C4-2B (cell line): ENCODE measurements at regions not wholly inside any gene's neighbourhood (a gene's known extent, or its start where the extent isn't known, plus 50 kb on each side); places are given as distances from the start of the nearest gene placed in this dataset.

Experiments used
- H3K27ac ChIP-seq: fragments of 450-650 bp; 2 replicates; pipeline ENCODE4 v1.5.1; 2017
- ZFX ChIP-seq: fragments of 450-650 bp; IDR thresholded peaks from 2 replicates; pipeline ENCODE4 v1.6.1; 2017
- TF ChIP-seq, protein P1 (sequence below): fragments of 450-650 bp; conservative IDR thresholded peaks from 2 replicates; pipeline ENCODE4 v1.5.1; 2017; ENCODE audit warnings: mild to moderate bottlenecking

DNA sequence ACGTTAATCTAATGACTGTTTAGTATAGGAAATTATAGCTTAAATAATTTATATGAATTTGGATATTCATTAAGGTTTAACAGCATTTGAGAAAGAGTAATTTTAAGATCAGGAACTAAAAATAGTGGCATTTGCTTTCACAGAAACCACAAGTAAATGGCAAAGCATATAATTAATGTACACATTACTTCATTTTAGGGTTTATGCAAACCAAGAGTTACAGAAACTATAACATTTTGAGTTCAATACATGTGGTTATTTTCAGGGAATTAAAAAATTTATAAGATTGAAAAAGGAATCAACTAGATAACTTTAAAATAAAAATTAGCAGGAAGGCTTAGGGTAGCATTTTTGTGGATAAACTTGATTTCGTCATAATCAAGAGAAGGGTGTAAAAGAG is 151.7 kb upstream of the MIR17HG start:
- TF ChIP-seq, protein P1, sequence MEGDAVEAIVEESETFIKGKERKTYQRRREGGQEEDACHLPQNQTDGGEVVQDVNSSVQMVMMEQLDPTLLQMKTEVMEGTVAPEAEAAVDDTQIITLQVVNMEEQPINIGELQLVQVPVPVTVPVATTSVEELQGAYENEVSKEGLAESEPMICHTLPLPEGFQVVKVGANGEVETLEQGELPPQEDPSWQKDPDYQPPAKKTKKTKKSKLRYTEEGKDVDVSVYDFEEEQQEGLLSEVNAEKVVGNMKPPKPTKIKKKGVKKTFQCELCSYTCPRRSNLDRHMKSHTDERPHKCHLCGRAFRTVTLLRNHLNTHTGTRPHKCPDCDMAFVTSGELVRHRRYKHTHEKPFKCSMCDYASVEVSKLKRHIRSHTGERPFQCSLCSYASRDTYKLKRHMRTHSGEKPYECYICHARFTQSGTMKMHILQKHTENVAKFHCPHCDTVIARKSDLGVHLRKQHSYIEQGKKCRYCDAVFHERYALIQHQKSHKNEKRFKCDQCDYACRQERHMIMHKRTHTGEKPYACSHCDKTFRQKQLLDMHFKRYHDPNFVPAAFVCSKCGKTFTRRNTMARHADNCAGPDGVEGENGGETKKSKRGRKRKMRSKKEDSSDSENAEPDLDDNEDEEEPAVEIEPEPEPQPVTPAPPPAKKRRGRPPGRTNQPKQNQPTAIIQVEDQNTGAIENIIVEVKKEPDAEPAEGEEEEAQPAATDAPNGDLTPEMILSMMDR: no peak
- TF ChIP-seq ZFX: no peak
- H3K27ac ChIP-seq: no peak overlapping the region

DNA sequence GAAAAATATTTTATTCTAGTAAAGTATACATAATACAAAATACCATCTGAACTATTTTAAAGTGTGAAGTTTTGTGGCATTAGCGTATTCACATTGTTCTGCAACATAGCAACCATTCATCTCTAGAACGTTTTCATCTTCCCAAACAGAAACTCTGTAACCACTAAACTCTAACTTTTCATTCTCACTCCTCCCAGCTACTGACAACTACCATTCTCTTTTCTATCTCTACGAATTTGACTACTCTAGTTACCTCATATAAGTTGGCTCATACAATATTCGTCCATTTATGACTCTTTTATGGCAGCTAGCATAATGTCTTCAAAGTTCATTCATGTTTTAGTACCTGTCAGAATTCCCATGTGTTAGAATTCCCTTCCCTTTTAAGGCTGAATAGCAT is 150.5 kb upstream of the MIR17HG start:
- TF ChIP-seq, protein P1: no peak
- no peak for TF ChIP-seq ZFX

DNA sequence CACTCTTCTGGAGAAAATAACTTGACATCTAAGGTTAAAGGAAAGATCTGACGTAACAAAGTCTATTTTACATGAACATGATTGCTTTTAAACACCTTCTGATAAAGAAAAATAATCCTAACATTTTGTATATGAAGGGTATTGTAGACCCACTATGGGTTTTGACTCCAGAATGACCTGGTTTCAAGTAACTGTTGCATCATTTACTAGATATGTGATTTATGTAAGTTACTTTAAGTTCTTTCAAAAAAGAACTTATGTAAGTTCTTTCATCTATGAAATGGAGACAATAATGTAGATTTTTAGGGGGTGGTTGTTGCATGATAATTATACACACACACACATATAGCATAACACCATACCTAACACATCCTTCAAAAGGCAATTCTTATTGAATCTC is 147.6 kb upstream of the MIR17HG start:
- TF ChIP-seq, protein P1: no peak
- TF ChIP-seq ZFX: no peak
- H3K27ac ChIP-seq: no peak overlapping the region

More for the DNA sequence above, 150.5 kb upstream of the MIR17HG start:
- no peak overlapping the region for H3K27ac ChIP-seq

DNA sequence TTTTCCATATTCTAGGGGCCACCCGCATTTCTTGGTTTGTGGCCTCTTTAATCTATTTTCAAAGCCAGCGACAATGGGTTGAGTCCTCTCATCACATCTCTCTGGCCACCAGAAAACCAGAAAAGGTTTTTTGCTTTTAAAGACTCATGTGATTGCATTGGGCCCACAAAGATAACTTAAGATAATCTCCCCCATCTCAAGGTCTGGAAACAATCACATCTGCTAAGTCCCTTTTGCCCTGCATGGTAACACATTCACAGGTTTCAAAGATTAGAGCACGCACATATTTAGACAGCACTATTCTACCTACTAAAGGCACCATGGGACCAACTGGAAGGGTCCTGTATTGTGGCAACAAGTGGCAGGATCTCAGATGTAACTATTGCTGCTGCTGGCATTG is 147.0 kb upstream of the MIR17HG start:
- TF ChIP-seq, protein P1: no peak
- TF ChIP-seq ZFX: no peak
- no peak overlapping the region for H3K27ac ChIP-seq

DNA sequence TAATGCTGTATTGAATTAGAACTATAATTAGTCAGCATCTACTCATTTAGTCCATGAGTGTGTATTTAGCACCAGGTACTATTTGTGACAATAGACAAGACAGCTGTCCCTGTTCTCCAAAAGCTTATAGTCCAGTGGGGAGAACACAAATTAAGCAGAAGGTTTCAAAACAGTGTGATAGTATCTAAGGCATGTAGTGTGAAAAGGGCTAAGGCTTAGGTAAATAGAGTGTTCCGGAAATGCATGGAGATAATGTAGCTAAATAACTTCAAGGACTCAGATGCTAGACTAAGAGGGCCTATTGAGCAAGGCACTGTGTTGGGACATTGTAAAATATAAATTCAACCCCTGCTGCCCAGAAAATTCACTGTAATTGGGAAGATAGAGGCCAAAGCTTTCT is 144.1 kb upstream of the MIR17HG start:
- TF ChIP-seq, protein P1: no peak
- no peak for TF ChIP-seq ZFX
- H3K27ac ChIP-seq: no peak overlapping the region

DNA sequence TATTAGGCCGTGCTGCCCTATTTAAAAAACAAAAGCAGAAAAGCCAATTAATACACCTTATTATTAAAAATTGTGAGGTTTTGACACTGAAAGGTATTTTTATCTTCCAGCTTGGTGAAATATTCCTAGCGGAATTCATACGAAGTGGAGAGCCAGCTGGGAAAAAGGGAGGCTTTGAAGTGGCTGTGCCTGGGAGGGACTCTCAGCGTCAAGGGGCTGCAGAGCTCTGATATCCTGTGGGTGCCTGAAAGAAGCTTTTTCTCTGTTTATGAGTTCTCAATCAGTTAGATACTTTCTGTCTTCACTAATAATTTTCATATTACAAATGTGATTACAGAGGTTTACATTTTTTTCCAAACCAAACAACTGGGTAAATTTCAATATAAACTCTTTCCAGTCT is 140.2 kb upstream of the MIR17HG start:
- TF ChIP-seq, protein P1: no peak
- TF ChIP-seq ZFX: no peak
- H3K27ac ChIP-seq: no peak overlapping the region

DNA sequence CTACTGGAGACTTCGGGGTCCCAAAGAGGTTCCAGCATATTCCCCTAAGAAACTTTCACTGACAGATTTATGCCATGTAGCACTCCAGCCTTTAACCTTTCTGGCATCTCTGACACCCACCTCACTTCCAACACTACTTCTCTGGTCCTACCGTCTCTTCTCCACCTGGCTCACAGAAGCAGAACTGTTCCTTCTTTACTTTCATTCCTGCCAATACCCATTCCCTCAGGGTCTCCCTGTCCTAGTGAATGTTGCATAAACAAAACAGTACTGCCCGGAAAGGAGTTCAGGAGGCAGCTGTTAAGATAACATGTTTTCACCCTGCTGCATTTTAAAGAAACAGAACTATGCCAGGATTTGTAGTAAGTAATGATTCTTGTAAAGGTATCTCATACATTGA is 136.0 kb upstream of the MIR17HG start:
- H3K27ac ChIP-seq: no peak overlapping the region
- TF ChIP-seq, protein P1: no peak
- TF ChIP-seq ZFX: no peak
